NCI-H69 (cell line): ENCODE measurements at regions not wholly inside any gene's neighbourhood (a gene's known extent, or its start where the extent isn't known, plus 50 kb on each side); places are given as distances from the start of the nearest gene placed in this dataset.
"Not testable (repeated sequence)": the region's sequence is repeated elsewhere in the genome, so short reads cannot be mapped to it uniquely, and the experiment has no call there.

Experiments
- DNase-seq: peaks from one replicate; lab custom pipeline; 2025; lab: John Stamatoyannopoulos, UW

- no peak for DNase-seq
Measured at GRCh38 chr13:50453188-50453587, 390.3 kb downstream of the DLEU7 start.

- DNase-seq: no peak
Measured at GRCh38 chr13:50456111-50456510, 387.4 kb downstream of the DLEU7 start.

GRCh38 chr13:50457415-50458393, 385.8 kb downstream of the DLEU7 start:
- no peak for DNase-seq

- no peak for DNase-seq
Measured at GRCh38 chr13:50459046-50459445, 384.4 kb downstream of the DLEU7 start.

GRCh38 chr13:50459658-50460057, 383.8 kb downstream of the DLEU7 start:
- no peak for DNase-seq

GRCh38 chr13:50460358-50460757, 383.1 kb downstream of the DLEU7 start:
- no peak for DNase-seq

- DNase-seq: no peak
Measured at GRCh38 chr13:50461189-50461588, 382.3 kb downstream of the DLEU7 start.

GRCh38 chr13:50463719-50464118, 379.8 kb downstream of the DLEU7 start:
- DNase-seq: no peak

- DNase-seq: peak; percentile 65
Measured at GRCh38 chr13:50464349-50465251, 378.9 kb downstream of the DLEU7 start.

- no peak for DNase-seq
Measured at GRCh38 chr13:50466456-50466855, 377.0 kb downstream of the DLEU7 start.

GRCh38 chr13:50467156-50468110, 376.1 kb downstream of the DLEU7 start:
- DNase-seq: no peak

- DNase-seq: no peak
Measured at GRCh38 chr13:50468849-50469669, 374.4 kb downstream of the DLEU7 start.

GRCh38 chr13:50473050-50473449, 370.4 kb downstream of the DLEU7 start:
- not testable (repeated sequence) for DNase-seq

GRCh38 chr13:50474088-50474662, 369.3 kb downstream of the DLEU7 start:
- DNase-seq: peak; percentile 36

- no peak for DNase-seq
Measured at GRCh38 chr13:50476577-50477285, 366.8 kb downstream of the DLEU7 start.

GRCh38 chr13:50481936-50482335, 361.6 kb downstream of the DLEU7 start:
- DNase-seq: no peak

- no peak for DNase-seq
Measured at GRCh38 chr13:50483416-50483815, 360.1 kb downstream of the DLEU7 start.

GRCh38 chr13:50484472-50485113, 358.9 kb downstream of the DLEU7 start:
- no peak for DNase-seq
